ENCODE measurements at regions not wholly inside any gene's neighbourhood (a gene's known extent, or its start where the extent isn't known, plus 50 kb on each side); places are given as distances from the start of the nearest gene placed in this dataset.

GRCh38 chr3:34988296-34988695 lies 651.0 kb upstream of the ARPP21 start:
- DNase-seq (ENCODE audit: low spot score in 2 of 2), result no peak
- Histone ChIP-seq H3K27ac (no peak overlapping the region), H3K36me3 (no peaks in the 10 kb centered on the region), H3K4me1 (no peaks in the 10 kb centered on the region), H3K4me3 (no peak overlapping the region), H3K9me3 (no peaks in the 10 kb centered on the region), H3K27me3 (no peaks in the 10 kb centered on the region)
- WGBS, 2 donors, result 97 to 98% methylated on average over 6 to 10 of the region's 22 CpGs
- TF ChIP-seq EP300 (IDR thresholded peaks at IDR 0.05) (no peak), POLR2A (IDR thresholded peaks at IDR 0.05) (no peak)
- TF ChIP-seq, protein P1, sequence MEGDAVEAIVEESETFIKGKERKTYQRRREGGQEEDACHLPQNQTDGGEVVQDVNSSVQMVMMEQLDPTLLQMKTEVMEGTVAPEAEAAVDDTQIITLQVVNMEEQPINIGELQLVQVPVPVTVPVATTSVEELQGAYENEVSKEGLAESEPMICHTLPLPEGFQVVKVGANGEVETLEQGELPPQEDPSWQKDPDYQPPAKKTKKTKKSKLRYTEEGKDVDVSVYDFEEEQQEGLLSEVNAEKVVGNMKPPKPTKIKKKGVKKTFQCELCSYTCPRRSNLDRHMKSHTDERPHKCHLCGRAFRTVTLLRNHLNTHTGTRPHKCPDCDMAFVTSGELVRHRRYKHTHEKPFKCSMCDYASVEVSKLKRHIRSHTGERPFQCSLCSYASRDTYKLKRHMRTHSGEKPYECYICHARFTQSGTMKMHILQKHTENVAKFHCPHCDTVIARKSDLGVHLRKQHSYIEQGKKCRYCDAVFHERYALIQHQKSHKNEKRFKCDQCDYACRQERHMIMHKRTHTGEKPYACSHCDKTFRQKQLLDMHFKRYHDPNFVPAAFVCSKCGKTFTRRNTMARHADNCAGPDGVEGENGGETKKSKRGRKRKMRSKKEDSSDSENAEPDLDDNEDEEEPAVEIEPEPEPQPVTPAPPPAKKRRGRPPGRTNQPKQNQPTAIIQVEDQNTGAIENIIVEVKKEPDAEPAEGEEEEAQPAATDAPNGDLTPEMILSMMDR (IDR thresholded peaks at IDR 0.05), result no peak

GRCh38 chr3:34995796-34996430 lies 643.4 kb upstream of the ARPP21 start:
- Histone ChIP-seq H3K4me1 (no peaks in the 10 kb centered on the region), H3K9me3 (no peaks in the 10 kb centered on the region), H3K27me3 (no peaks in the 10 kb centered on the region), H3K36me3 (no peaks in the 10 kb centered on the region), H3K4me3 (no peak overlapping the region), H3K27ac (no peak overlapping the region)
- no peak for DNase-seq (ENCODE audit: low spot score in 2 of 2)
- WGBS, 2 donors, result 14 to 24% methylated on average over 2 of the region's 2 CpGs
- TF ChIP-seq, protein P1 (IDR thresholded peaks at IDR 0.05), result no peak
- TF ChIP-seq POLR2A (IDR thresholded peaks at IDR 0.05), result no peak
- no peak for TF ChIP-seq EP300 (IDR thresholded peaks at IDR 0.05)

- Histone ChIP-seq H3K27ac (no peak overlapping the region), H3K4me1 (no peaks in the 10 kb centered on the region), H3K9me3 (no peaks in the 10 kb centered on the region), H3K36me3 (no peaks in the 10 kb centered on the region), H3K27me3 (no peaks in the 10 kb centered on the region), H3K4me3 (no peak overlapping the region)
- TF ChIP-seq, protein P1 (IDR thresholded peaks at IDR 0.05), result no peak
- no peak for TF ChIP-seq EP300 (IDR thresholded peaks at IDR 0.05)
- no peak for TF ChIP-seq POLR2A (IDR thresholded peaks at IDR 0.05)
- 37 to 48% methylated on average over 2 of the region's 2 CpGs for WGBS, 2 donors
- DNase-seq (ENCODE audit: low spot score in 2 of 2), result no peak
These were observed 640.4 kb upstream of the ARPP21 start for GRCh38 chr3:34998902-34999301.

GRCh38 chr3:35012214-35012613 lies 627.1 kb upstream of the ARPP21 start:
- WGBS, 2 donors, result 72 to 91% methylated on average over 1 of the region's 1 CpG
- H3K9me3 ChIP-seq, result no peaks in the 10 kb centered on the region
- no peak overlapping the region for H3K4me3 ChIP-seq
- TF ChIP-seq EP300 (IDR thresholded peaks at IDR 0.05) (no peak), POLR2A (IDR thresholded peaks at IDR 0.05) (no peak)
- TF ChIP-seq, protein P1 (IDR thresholded peaks at IDR 0.05), result no peak
- H3K27ac ChIP-seq, result no peak overlapping the region
- H3K27me3 ChIP-seq, result no peaks in the 10 kb centered on the region
- H3K36me3 ChIP-seq, result no peaks in the 10 kb centered on the region
- H3K4me1 ChIP-seq, result no peaks in the 10 kb centered on the region
- DNase-seq (ENCODE audit: low spot score in 2 of 2), result no peak

DNA sequence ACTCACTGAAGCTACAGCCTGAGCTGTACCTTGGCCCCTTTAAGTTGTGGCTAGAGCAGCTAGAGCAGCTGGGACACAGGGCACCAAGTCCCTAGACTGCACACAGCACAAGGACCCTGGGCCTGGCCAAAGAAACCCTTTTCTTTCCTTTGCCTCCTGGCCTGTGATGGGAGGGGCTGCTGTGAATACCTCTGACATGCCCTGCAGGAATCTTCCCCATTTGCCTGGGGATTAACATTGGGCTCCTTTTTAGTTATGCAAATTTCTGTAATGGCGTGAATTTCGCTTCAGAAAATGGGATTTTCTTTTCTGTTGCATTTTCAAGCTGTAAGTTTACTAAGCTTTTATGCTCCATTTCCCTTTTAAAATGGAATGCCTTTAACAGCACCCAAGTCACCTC lies 611.2 kb upstream of the ARPP21 start:
- no peaks in the 10 kb centered on the region for H3K4me1 ChIP-seq
- no peak for DNase-seq (ENCODE audit: low spot score in 2 of 2)
- WGBS, 2 donors, result 95 to 100% methylated on average over 2 of the region's 2 CpGs
- no peaks in the 10 kb centered on the region for H3K36me3 ChIP-seq
- H3K27me3 ChIP-seq, result no peaks in the 10 kb centered on the region
- H3K9me3 ChIP-seq, result peaks cover 0 to 33% (median 0%) of the 10 kb centered on the region in 4 donors
- no peak overlapping the region for H3K27ac ChIP-seq
- no peak for TF ChIP-seq POLR2A (IDR thresholded peaks at IDR 0.05)
- TF ChIP-seq, protein P1 (IDR thresholded peaks at IDR 0.05), result no peak
- TF ChIP-seq EP300 (IDR thresholded peaks at IDR 0.05), result no peak
- no peak overlapping the region for H3K4me3 ChIP-seq

Measured in tibial nerve (tissue), 4 donors.